ENCODE measurements at regions not wholly inside any gene's neighbourhood (a gene's known extent, or its start where the extent isn't known, plus 50 kb on each side); places are given as distances from the start of the nearest gene placed in this dataset.

GRCh38 chrX:99750721-99751120 lies 659.4 kb downstream of the PCDH19 start:
- Histone ChIP-seq H3K27me3 (ENCODE audit: insufficient read depth, low read depth) (no peaks in the 10 kb centered on the region), H4K20me1 (ENCODE audit: insufficient read depth) (no peaks in the 10 kb centered on the region), H2AFZ (ENCODE audit: low read depth) (no peak overlapping the region), H3K9ac (no peak overlapping the region), H3K4me1 (ENCODE audit: low read depth, poor library complexity, severe bottlenecking) (no peaks in the 10 kb centered on the region), H3K4me2 (no peak overlapping the region), H3K27ac (no peak overlapping the region), H3K36me3 (ENCODE audit: insufficient read depth) (no peaks in the 10 kb centered on the region), H3K79me2 (ENCODE audit: insufficient read depth, low read depth) (no peaks in the 10 kb centered on the region), H3K4me3 (IDR thresholded peaks at IDR 0.05; ENCODE audit: insufficient read depth, low read depth, low read length) (no peak overlapping the region)
- no peak for TF ChIP-seq CTCF (conservative IDR thresholded peaks at IDR 0.05; ENCODE audit: low read depth, low read length)

- Histone ChIP-seq H3K27ac (no peak overlapping the region), H3K27me3 (ENCODE audit: insufficient read depth, low read depth) (no peaks in the 10 kb centered on the region), H3K9ac (no peak overlapping the region), H3K4me2 (no peak overlapping the region), H3K79me2 (ENCODE audit: insufficient read depth, low read depth) (no peaks in the 10 kb centered on the region), H3K4me1 (ENCODE audit: low read depth, poor library complexity, severe bottlenecking) (no peaks in the 10 kb centered on the region), H2AFZ (ENCODE audit: low read depth) (no peak overlapping the region), H3K36me3 (ENCODE audit: insufficient read depth) (no peaks in the 10 kb centered on the region), H3K4me3 (IDR thresholded peaks at IDR 0.05; ENCODE audit: insufficient read depth, low read depth, low read length) (no peak overlapping the region), H4K20me1 (ENCODE audit: insufficient read depth) (no peaks in the 10 kb centered on the region)
- no peak for TF ChIP-seq CTCF (conservative IDR thresholded peaks at IDR 0.05; ENCODE audit: low read depth, low read length)
Observed at GRCh38 chrX:99722094-99722493, 688.0 kb downstream of the PCDH19 start.

GRCh38 chrX:99719140-99719539 lies 690.9 kb downstream of the PCDH19 start:
- Histone ChIP-seq H3K4me3 (IDR thresholded peaks at IDR 0.05; ENCODE audit: insufficient read depth, low read depth, low read length) (no peak overlapping the region), H3K9ac (no peak overlapping the region), H3K79me2 (ENCODE audit: insufficient read depth, low read depth) (no peaks in the 10 kb centered on the region), H2AFZ (ENCODE audit: low read depth) (no peak overlapping the region), H3K4me2 (no peak overlapping the region), H3K27ac (no peak overlapping the region), H3K36me3 (ENCODE audit: insufficient read depth) (no peaks in the 10 kb centered on the region), H3K4me1 (ENCODE audit: low read depth, poor library complexity, severe bottlenecking) (no peaks in the 10 kb centered on the region), H3K27me3 (ENCODE audit: insufficient read depth, low read depth) (no peaks in the 10 kb centered on the region), H4K20me1 (ENCODE audit: insufficient read depth) (no peaks in the 10 kb centered on the region)
- TF ChIP-seq CTCF (conservative IDR thresholded peaks at IDR 0.05; ENCODE audit: low read depth, low read length) = no peak

GRCh38 chrX:99717716-99718115 lies 692.4 kb downstream of the PCDH19 start:
- no peak overlapping the region for H2AFZ ChIP-seq (ENCODE audit: low read depth)
- no peak overlapping the region for H3K9ac ChIP-seq
- no peaks in the 10 kb centered on the region for H3K27me3 ChIP-seq (ENCODE audit: insufficient read depth, low read depth)
- H3K36me3 ChIP-seq (ENCODE audit: insufficient read depth) = no peaks in the 10 kb centered on the region
- H3K4me1 ChIP-seq (ENCODE audit: low read depth, poor library complexity, severe bottlenecking) = no peaks in the 10 kb centered on the region
- no peaks in the 10 kb centered on the region for H4K20me1 ChIP-seq (ENCODE audit: insufficient read depth)
- no peaks in the 10 kb centered on the region for H3K79me2 ChIP-seq (ENCODE audit: insufficient read depth, low read depth)
- no peak overlapping the region for H3K4me2 ChIP-seq
- no peak overlapping the region for H3K27ac ChIP-seq
- no peak overlapping the region for H3K4me3 ChIP-seq (IDR thresholded peaks at IDR 0.05; ENCODE audit: insufficient read depth, low read depth, low read length)
- TF ChIP-seq CTCF (conservative IDR thresholded peaks at IDR 0.05; ENCODE audit: low read depth, low read length) = no peak

GRCh38 chrX:99705701-99706100 lies 704.4 kb downstream of the PCDH19 start:
- Histone ChIP-seq H3K4me1 (ENCODE audit: low read depth, poor library complexity, severe bottlenecking) (no peaks in the 10 kb centered on the region), H3K27me3 (ENCODE audit: insufficient read depth, low read depth) (no peaks in the 10 kb centered on the region), H3K27ac (no peak overlapping the region), H4K20me1 (ENCODE audit: insufficient read depth) (no peaks in the 10 kb centered on the region), H3K79me2 (ENCODE audit: insufficient read depth, low read depth) (no peaks in the 10 kb centered on the region), H3K36me3 (ENCODE audit: insufficient read depth) (no peaks in the 10 kb centered on the region), H2AFZ (ENCODE audit: low read depth) (no peak overlapping the region), H3K4me2 (no peak overlapping the region), H3K9ac (no peak overlapping the region), H3K4me3 (IDR thresholded peaks at IDR 0.05; ENCODE audit: insufficient read depth, low read depth, low read length) (no peak overlapping the region)
- TF ChIP-seq CTCF (conservative IDR thresholded peaks at IDR 0.05; ENCODE audit: low read depth, low read length) = no peak

Measured in KMS-11 (cell line).